CD4-positive, alpha-beta memory T cell (primary cell): ENCODE measurements at regions not wholly inside any gene's neighbourhood (a gene's known extent, or its start where the extent isn't known, plus 50 kb on each side); places are given as distances from the start of the nearest gene placed in this dataset.

Source experiments
- CTCF ChIA-PET: fragments of 350-600 bp; sonication (Branson Sonifier 250); formaldehyde crosslinking; loops from one replicate; lab custom pipeline; 2021; ENCODE audit warnings: inconsistent platforms; ENCODE audit not compliant: partially characterized antibody; lab: Charles Lee
- POLR2A ChIA-PET: fragments of 350-600 bp; sonication (Branson Sonifier 250); formaldehyde crosslinking; loops from one replicate; lab custom pipeline; 2021; ENCODE audit not compliant: partially characterized antibody; lab: Charles Lee
- DNase-seq, 5 donors: peaks; one replicate each; pipeline versions ENCODE4 v3.0.0 to v3.0.0-alpha.2; 2020 to 2022; ENCODE audit warnings: mixed read lengths in 1 of 5
- H3K27ac ChIP-seq: one replicate; pipeline ENCODE4 v1.7.0; 2013; ENCODE audit warnings: low read depth, low read length
- H3K27me3 ChIP-seq: 2 replicates; pipeline ENCODE4 v1.7.0; 2013; ENCODE audit warnings: mild to moderate bottlenecking, low read length, moderate library complexity; ENCODE audit not compliant: insufficient read depth
- H3K36me3 ChIP-seq: 2 replicates; pipeline ENCODE4 v1.7.0; 2013; ENCODE audit warnings: mild to moderate bottlenecking, low read length, moderate library complexity; ENCODE audit not compliant: insufficient read depth
- H3K4me1 ChIP-seq: 2 replicates; pipeline ENCODE4 v1.7.0; 2013; ENCODE audit warnings: mild to moderate bottlenecking, low read length, moderate library complexity; ENCODE audit not compliant: insufficient read depth
- H3K4me3 ChIP-seq, 2 donors: one replicate each; pipeline ENCODE4 v1.7.0; 2013; ENCODE audit warnings: low read length in 2 of 2, mild to moderate bottlenecking in 1 of 2
- H3K9me3 ChIP-seq, 2 donors: one replicate each; pipeline ENCODE4 v1.7.0; 2013; ENCODE audit warnings: low read length in 2 of 2, control low read depth in 1 of 2; ENCODE audit not compliant: control insufficient read depth in 1 of 2
- H3K27ac Mint-ChIP-seq, 7 donors: one replicate each; pipeline ENCODE4 v1.8.0; 2020 to 2021; ENCODE audit warnings: mixed read lengths in 7 of 7, mild to moderate bottlenecking in 6 of 7, inconsistent platforms in 3 of 7, moderate library complexity in 3 of 7
- H3K27me3 Mint-ChIP-seq, 2 donors: one replicate each; pipeline ENCODE4 v1.8.0; 2020 to 2021; ENCODE audit warnings: mixed read lengths in 2 of 2
- H3K36me3 Mint-ChIP-seq, 2 donors: one replicate each; pipeline ENCODE4 v1.8.0; 2020 to 2021; ENCODE audit warnings: mixed read lengths in 2 of 2, inconsistent platforms in 1 of 2, mild to moderate bottlenecking in 1 of 2
- H3K4me1 Mint-ChIP-seq, 4 donors: one replicate each; pipeline ENCODE4 v1.8.0; 2020 to 2021; ENCODE audit warnings: mixed read lengths in 4 of 4, mild to moderate bottlenecking in 1 of 4
- H3K4me3 Mint-ChIP-seq, 8 donors: one replicate each; pipeline ENCODE4 v1.8.0; 2020 to 2021; ENCODE audit warnings: mixed read lengths in 8 of 8, mild to moderate bottlenecking in 7 of 8, moderate library complexity in 6 of 8, inconsistent platforms in 3 of 8
- H3K9me3 Mint-ChIP-seq, 8 donors: one replicate each; pipeline ENCODE4 v1.8.0; 2020 to 2021; ENCODE audit warnings: mixed read lengths in 8 of 8, mild to moderate bottlenecking in 5 of 8, inconsistent platforms in 3 of 8, moderate library complexity in 1 of 8
- intact Hi-C: fragments of 100-400 bp; cut with micrococcal nuclease; formaldehyde crosslinking; loops from one replicate; pipeline ENCODE4 v1.15.1; 2023

DNA sequence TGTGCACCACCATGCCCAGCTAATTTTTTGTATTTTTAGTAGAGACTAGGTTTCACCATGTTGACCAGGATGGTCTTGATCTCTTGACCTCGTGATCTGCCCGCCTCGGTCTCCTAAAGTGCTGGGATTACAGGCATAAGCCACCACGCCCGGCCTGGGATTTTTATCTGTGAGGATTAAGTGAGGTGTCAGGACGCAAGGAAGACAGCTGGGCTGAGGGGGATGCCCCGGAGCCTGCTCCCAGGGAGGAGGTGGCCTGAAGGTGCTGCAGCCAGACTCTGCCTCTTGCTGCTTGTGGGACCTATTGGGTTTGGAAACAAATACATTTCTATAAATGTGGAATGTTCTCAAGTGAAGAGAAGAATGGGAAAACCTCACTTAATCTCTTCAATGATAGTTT, 131.6 kb downstream of the OLFM4 start:
- no peaks in the 10 kb centered on the region for H3K4me1 ChIP-seq
- H3K27ac Mint-ChIP-seq = no peak overlapping the region
- intact Hi-C loops = no loop called here
- H3K36me3 Mint-ChIP-seq = no peaks in the 10 kb centered on the region
- no peaks in the 10 kb centered on the region for H3K9me3 ChIP-seq
- ChIA-PET POLR2A (no interaction called here), CTCF (no interaction called here)
- H3K4me1 Mint-ChIP-seq = no peaks in the 10 kb centered on the region
- no peak overlapping the region for H3K4me3 ChIP-seq
- no peaks in the 10 kb centered on the region for H3K36me3 ChIP-seq
- no peaks in the 10 kb centered on the region for H3K27me3 ChIP-seq
- no peak overlapping the region for H3K27ac ChIP-seq
- no peak overlapping the region for H3K4me3 Mint-ChIP-seq
- H3K27me3 Mint-ChIP-seq = peaks cover 0 to 2% of the 10 kb centered on the region in 2 donors
- H3K9me3 Mint-ChIP-seq = peaks cover 0 to 7% (median 0%) of the 10 kb centered on the region in 8 donors
- no peak for DNase-seq

DNA sequence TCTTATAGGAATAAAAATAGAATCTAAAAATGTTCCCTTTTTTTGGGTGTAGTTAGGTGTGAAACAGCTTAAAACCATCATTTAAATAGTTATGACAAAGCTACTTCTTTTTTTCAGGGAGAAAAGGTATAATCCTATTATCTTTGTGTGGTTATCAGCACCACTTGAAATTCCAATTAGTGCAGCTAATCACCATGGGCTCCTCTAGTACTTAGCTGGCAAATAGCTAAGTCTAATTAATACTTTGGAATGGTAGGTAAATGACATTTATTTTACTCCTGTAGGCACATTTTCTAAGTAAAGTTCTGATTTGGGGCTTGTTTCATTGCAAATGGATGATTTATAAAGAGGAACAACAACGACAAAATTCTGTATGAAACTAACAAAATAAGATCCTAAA, 132.6 kb downstream of the OLFM4 start:
- Mint-ChIP-seq H3K36me3 (no peaks in the 10 kb centered on the region), H3K27ac (no peak overlapping the region), H3K4me1 (no peaks in the 10 kb centered on the region), H3K27me3 (peaks cover 0 to 3% of the 10 kb centered on the region in 2 donors), H3K9me3 (peaks cover 0 to 7% (median under 1%) of the 10 kb centered on the region in 8 donors), H3K4me3 (no peak overlapping the region)
- Histone ChIP-seq H3K36me3 (no peaks in the 10 kb centered on the region), H3K4me1 (no peaks in the 10 kb centered on the region), H3K9me3 (no peaks in the 10 kb centered on the region), H3K27me3 (no peaks in the 10 kb centered on the region), H3K27ac (no peak overlapping the region), H3K4me3 (no peak overlapping the region)
- ChIA-PET POLR2A (no interaction called here), CTCF (no interaction called here)
- intact Hi-C loops = no loop called here
- no peak for DNase-seq

- POLR2A ChIA-PET = no interaction called here
- no peaks in the 10 kb centered on the region for H3K9me3 ChIP-seq
- Mint-ChIP-seq H3K27me3 (peaks cover 0 to 5% of the 10 kb centered on the region in 2 donors), H3K4me3 (no peak overlapping the region), H3K9me3 (peaks cover 0 to 4% (median 0%) of the 10 kb centered on the region in 8 donors), H3K27ac (no peak overlapping the region), H3K36me3 (no peaks in the 10 kb centered on the region), H3K4me1 (no peaks in the 10 kb centered on the region)
- no peak overlapping the region for H3K4me3 ChIP-seq
- intact Hi-C loops = no loop called here
- H3K27ac ChIP-seq = no peak overlapping the region
- no peaks in the 10 kb centered on the region for H3K36me3 ChIP-seq
- H3K4me1 ChIP-seq = no peaks in the 10 kb centered on the region
- CTCF ChIA-PET = no interaction called here
- no peak for DNase-seq
- no peaks in the 10 kb centered on the region for H3K27me3 ChIP-seq
Observed at GRCh38 chr13:53165261-53165660, 136.6 kb downstream of the OLFM4 start.

DNA sequence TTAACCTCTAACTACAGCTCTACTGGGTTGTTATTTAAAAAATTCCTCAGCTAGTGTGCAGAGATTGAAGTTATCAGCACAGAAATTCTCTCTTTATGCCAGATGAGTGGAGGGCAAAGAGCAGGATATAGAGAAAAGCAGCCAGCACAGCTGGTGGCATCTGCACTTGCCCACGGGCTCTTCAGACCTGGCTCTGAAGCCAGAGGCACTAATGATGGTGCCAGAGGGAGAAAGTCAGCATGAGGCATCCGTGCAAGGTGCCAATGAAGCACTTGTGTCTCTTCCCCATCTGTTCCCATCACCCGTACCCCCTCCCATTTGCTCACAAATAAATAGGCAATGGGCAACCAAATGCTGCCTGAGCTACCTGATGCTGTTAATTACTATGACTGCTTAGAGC, 138.9 kb downstream of the OLFM4 start:
- no peaks in the 10 kb centered on the region for H3K36me3 Mint-ChIP-seq
- H3K4me3 ChIP-seq = no peak overlapping the region
- no peaks in the 10 kb centered on the region for H3K27me3 ChIP-seq
- CTCF ChIA-PET = no interaction called here
- intact Hi-C loops = no loop called here
- DNase-seq = no peak
- no peaks in the 10 kb centered on the region for H3K4me1 Mint-ChIP-seq
- H3K9me3 Mint-ChIP-seq = peaks cover 0 to 3% (median 0%) of the 10 kb centered on the region in 8 donors
- no peak overlapping the region for H3K4me3 Mint-ChIP-seq
- no peaks in the 10 kb centered on the region for H3K36me3 ChIP-seq
- no peaks in the 10 kb centered on the region for H3K9me3 ChIP-seq
- peaks cover 2 to 5% of the 10 kb centered on the region in 2 donors for H3K27me3 Mint-ChIP-seq
- no peak overlapping the region for H3K27ac ChIP-seq
- no peak overlapping the region for H3K27ac Mint-ChIP-seq
- POLR2A ChIA-PET = no interaction called here
- no peaks in the 10 kb centered on the region for H3K4me1 ChIP-seq

DNA sequence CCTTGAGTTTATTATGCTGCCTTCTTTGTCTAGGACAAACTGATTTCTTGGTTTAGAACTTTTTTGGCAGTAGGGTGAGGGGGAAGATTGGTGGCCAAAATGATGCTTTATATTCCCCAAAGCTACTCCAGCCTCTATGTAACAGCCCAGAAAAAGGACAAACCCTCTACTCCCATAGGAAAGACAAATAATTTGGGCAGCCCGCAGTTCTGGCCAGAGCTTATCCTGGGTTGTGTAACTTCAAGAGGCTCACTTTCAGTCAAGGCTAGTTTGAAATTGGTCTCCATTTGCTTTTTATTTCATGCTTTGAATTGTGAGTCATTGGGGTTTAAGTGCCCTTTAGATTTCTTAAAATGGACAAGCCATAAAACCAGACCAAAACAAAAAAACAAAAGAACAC, 142.3 kb downstream of the OLFM4 start:
- ChIA-PET POLR2A (no interaction called here), CTCF (no interaction called here)
- no peak for DNase-seq
- H3K4me1 ChIP-seq = no peaks in the 10 kb centered on the region
- H3K4me3 ChIP-seq = no peak overlapping the region
- Mint-ChIP-seq H3K36me3 (no peaks in the 10 kb centered on the region), H3K9me3 (peaks cover 0 to 8% (median 3%) of the 10 kb centered on the region in 8 donors), H3K4me3 (no peak overlapping the region), H3K27ac (no peak overlapping the region), H3K27me3 (peaks cover 2 to 4% of the 10 kb centered on the region in 2 donors), H3K4me1 (no peaks in the 10 kb centered on the region)
- no peak overlapping the region for H3K27ac ChIP-seq
- intact Hi-C loops = no loop called here
- H3K36me3 ChIP-seq = no peaks in the 10 kb centered on the region
- no peaks in the 10 kb centered on the region for H3K9me3 ChIP-seq
- no peaks in the 10 kb centered on the region for H3K27me3 ChIP-seq

- CTCF ChIA-PET = no interaction called here
- Histone ChIP-seq H3K4me3 (no peak overlapping the region), H3K4me1 (no peaks in the 10 kb centered on the region), H3K27me3 (no peaks in the 10 kb centered on the region), H3K36me3 (no peaks in the 10 kb centered on the region), H3K27ac (no peak overlapping the region), H3K9me3 (no peaks in the 10 kb centered on the region)
- Mint-ChIP-seq H3K27me3 (peaks cover 2 to 3% of the 10 kb centered on the region in 2 donors), H3K4me1 (no peaks in the 10 kb centered on the region), H3K27ac (no peak overlapping the region), H3K4me3 (no peak overlapping the region), H3K36me3 (no peaks in the 10 kb centered on the region), H3K9me3 (peaks cover 0 to 10% (median 3%) of the 10 kb centered on the region in 8 donors)
- POLR2A ChIA-PET = no interaction called here
- no peak for DNase-seq
- intact Hi-C loops = no loop called here
Observed at GRCh38 chr13:53174545-53174944, 145.9 kb downstream of the OLFM4 start.

GRCh38 chr13:53180684-53181083, 152.1 kb downstream of the OLFM4 start:
- Mint-ChIP-seq H3K4me1 (no peaks in the 10 kb centered on the region), H3K27ac (no peak overlapping the region), H3K27me3 (peaks cover 0 to 2% of the 10 kb centered on the region in 2 donors), H3K36me3 (no peaks in the 10 kb centered on the region), H3K9me3 (peaks cover 0 to 10% (median 2%) of the 10 kb centered on the region in 8 donors), H3K4me3 (no peak overlapping the region)
- no peaks in the 10 kb centered on the region for H3K36me3 ChIP-seq
- no peak overlapping the region for H3K4me3 ChIP-seq
- DNase-seq = no peak
- H3K27me3 ChIP-seq = no peaks in the 10 kb centered on the region
- intact Hi-C loops = no loop called here
- CTCF ChIA-PET = no interaction called here
- POLR2A ChIA-PET = no interaction called here
- H3K27ac ChIP-seq = no peak overlapping the region
- H3K9me3 ChIP-seq = no peaks in the 10 kb centered on the region
- H3K4me1 ChIP-seq = no peaks in the 10 kb centered on the region

DNA sequence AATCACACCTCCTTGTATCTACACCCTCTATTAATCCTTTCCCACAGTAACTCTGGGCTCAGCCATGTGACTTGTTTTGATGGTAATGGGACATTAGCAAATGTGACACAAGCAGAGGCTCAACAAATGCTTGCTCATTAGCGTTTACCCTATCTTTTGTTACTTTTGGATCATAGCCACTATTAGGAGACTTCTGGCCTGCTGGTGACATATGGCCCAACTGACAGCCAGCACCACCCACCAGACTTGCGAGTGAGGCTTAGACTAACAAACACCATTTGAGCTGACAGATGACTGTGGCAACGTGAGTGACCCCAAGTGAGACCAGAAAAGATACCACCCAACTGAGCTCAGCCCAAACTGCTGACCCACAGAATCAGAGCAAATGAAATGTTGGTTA, 154.1 kb downstream of the OLFM4 start:
- peaks cover 0 to 10% (median 2%) of the 10 kb centered on the region in 8 donors for H3K9me3 Mint-ChIP-seq
- Histone ChIP-seq H3K4me1 (no peaks in the 10 kb centered on the region), H3K27ac (no peak overlapping the region), H3K9me3 (no peaks in the 10 kb centered on the region), H3K27me3 (no peaks in the 10 kb centered on the region), H3K4me3 (no peak overlapping the region), H3K36me3 (no peaks in the 10 kb centered on the region)
- peaks cover 0 to 2% of the 10 kb centered on the region in 2 donors for H3K27me3 Mint-ChIP-seq
- POLR2A ChIA-PET = no interaction called here
- H3K4me1 Mint-ChIP-seq = no peaks in the 10 kb centered on the region
- intact Hi-C loops = no loop called here
- H3K4me3 Mint-ChIP-seq = no peak overlapping the region
- H3K36me3 Mint-ChIP-seq = no peaks in the 10 kb centered on the region
- no peak overlapping the region for H3K27ac Mint-ChIP-seq
- no peak for DNase-seq
- CTCF ChIA-PET = no interaction called here
